SK-N-SH (cell line): ENCODE measurements at regions not wholly inside any gene's neighbourhood (a gene's known extent, or its start where the extent isn't known, plus 50 kb on each side); places are given as distances from the start of the nearest gene placed in this dataset.

ENCODE experiments used
- CTCF ChIA-PET: fragments of 300-600, 350-600 bp; formaldehyde crosslinking; extraction: SDS; loops from one replicate; lab custom pipeline; 2021; lab: Yijun Ruan, JAX
- POLR2A ChIA-PET: fragments of 350-600 bp; sonication (Branson Sonifier 250); formaldehyde crosslinking; extraction: SDS; loops from one replicate; lab custom pipeline; 2020; ENCODE audit warnings: antibody characterized with exemption, inconsistent platforms; lab: Yijun Ruan, JAX
- DNase-seq: peaks from one replicate; pipeline ENCODE4 v3.0.0; 2012
- H2AFZ ChIP-seq: fragments of 200-600 bp; sonication (generic); 2 replicates; pipeline ENCODE4 v1.8.1; 2016; ENCODE audit warnings: antibody characterized with exemption, mild to moderate bottlenecking, low read depth
- H3F3A ChIP-seq: fragments of 200-600 bp; sonication (generic); replicated peaks from 2 replicates; pipeline ENCODE3; 2016; ENCODE audit warnings: antibody characterized with exemption, mild to moderate bottlenecking; ENCODE audit not compliant: insufficient read depth
- H3K27ac ChIP-seq, 2 experiments: fragments of 200-500 bp in 1 of 2; fragments of 200-600 bp in 1 of 2; sonication (Bioruptor generic) in 1 of 2; sonication (generic), shearing (Covaris generic) in 1 of 2; 2 replicates each; pipeline versions ENCODE4 v1.5.1 to v1.6.1; 2014 to 2016; ENCODE audit warnings: low read depth in 2 of 2, inconsistent platforms in 1 of 2, low read length in 1 of 2, mild to moderate bottlenecking in 1 of 2, mixed read lengths in 1 of 2
- H3K27me3 ChIP-seq: fragments of 200-600 bp; sonication (generic), shearing (Covaris generic); 2 replicates; pipeline ENCODE4 v1.6.1; 2016; ENCODE audit warnings: mixed run types; ENCODE audit not compliant: insufficient read depth
- H3K36me3 ChIP-seq, 2 experiments: fragments of 200-500 bp in 1 of 2; fragments of 200-600 bp in 1 of 2; sonication (Bioruptor generic) in 1 of 2; sonication (generic) in 1 of 2; replicated peaks in 1 of 2; 2 replicates each; pipeline versions ENCODE3 to v1.5.1; 2014 to 2016; ENCODE audit warnings: low read length in 1 of 2, mild to moderate bottlenecking in 1 of 2; ENCODE audit not compliant: insufficient read depth in 2 of 2, control insufficient read depth in 1 of 2
- H3K4me1 ChIP-seq, 2 experiments: fragments of 200-500 bp in 1 of 2; fragments of 200-600 bp in 1 of 2; sonication (Bioruptor generic) in 1 of 2; sonication (generic), shearing (Covaris generic) in 1 of 2; 2 replicates each; pipeline versions ENCODE4 v1.5.1 to v1.6.1; 2014 to 2016; ENCODE audit warnings: low read depth in 1 of 2, low read length in 1 of 2, mixed run types in 1 of 2; ENCODE audit not compliant: insufficient read depth in 2 of 2, control insufficient read depth in 1 of 2
- H3K4me2 ChIP-seq: fragments of 200-600 bp; sonication (generic), shearing (Covaris generic); 2 replicates; pipeline ENCODE4 v1.6.1; 2017; ENCODE audit warnings: mixed run types
- H3K4me3 ChIP-seq, 2 experiments: fragments of 200-500 bp in 1 of 2; fragments of 200-600 bp in 1 of 2; sonication (Bioruptor generic) in 1 of 2; sonication (generic), shearing (Covaris generic) in 1 of 2; 2 replicates each; pipeline versions ENCODE4 v1.5.1 to v1.8.1; 2014 to 2016; ENCODE audit warnings: low read depth in 2 of 2, inconsistent platforms in 1 of 2, low read length in 1 of 2, mild to moderate bottlenecking in 1 of 2, mixed read lengths in 1 of 2, moderate library complexity in 1 of 2
- H3K79me2 ChIP-seq: fragments of 200-600 bp; sonication (generic); 2 replicates; pipeline ENCODE4 v1.8.1; 2017; ENCODE audit warnings: mild to moderate bottlenecking; ENCODE audit not compliant: insufficient read depth
- H3K9ac ChIP-seq: fragments of 200-600 bp; sonication (generic); 2 replicates; pipeline ENCODE4 v1.6.1; 2017; ENCODE audit warnings: mixed run types
- H3K9me2 ChIP-seq: fragments of 200-600 bp; sonication (generic); 2 replicates; pipeline ENCODE4 v1.6.1; 2017; ENCODE audit warnings: mixed run types
- H3K9me3 ChIP-seq: fragments of 200-600 bp; sonication (generic); 2 replicates; pipeline ENCODE4 v1.6.1; 2017; ENCODE audit warnings: mixed run types, mild to moderate bottlenecking, moderate library complexity
- H4K20me1 ChIP-seq: fragments of 200-600 bp; sonication (generic); 2 replicates; pipeline ENCODE4 v1.6.1; 2017; ENCODE audit warnings: mild to moderate bottlenecking, mixed run types; ENCODE audit not compliant: insufficient read depth
- CHD2 ChIP-seq: fragments of 150-350 bp; IDR thresholded peaks from 2 replicates; pipeline ENCODE4 v1.6.1; 2018; ENCODE audit warnings: low read length; ENCODE audit not compliant: partially characterized antibody
- EP300 ChIP-seq, 2 experiments: IDR thresholded peaks; 2 replicates each; pipeline versions ENCODE4 v1.4.0 to v1.6.1; 2012; ENCODE audit warnings: borderline replicate concordance in 1 of 2, low read depth in 1 of 2, low read length in 1 of 2
- FOSL2 ChIP-seq: IDR thresholded peaks from 2 replicates; pipeline ENCODE4 v1.4.0; 2012; ENCODE audit warnings: low read depth, mild to moderate bottlenecking, moderate library complexity, borderline replicate concordance
- FOXM1 ChIP-seq: IDR thresholded peaks from 2 replicates; pipeline ENCODE4 v1.4.0; 2012; ENCODE audit warnings: low read depth, mild to moderate bottlenecking
- GABPA ChIP-seq: IDR thresholded peaks from 2 replicates; pipeline ENCODE4 v1.4.0; 2012; ENCODE audit warnings: low read depth, mild to moderate bottlenecking
- MAX ChIP-seq: IDR thresholded peaks from 2 replicates; pipeline ENCODE4 v1.4.0; 2012; ENCODE audit warnings: low read depth
- MEF2A ChIP-seq: IDR thresholded peaks from 2 replicates; pipeline ENCODE4 v1.4.0; 2012; ENCODE audit warnings: low read depth, borderline replicate concordance
- NFIC ChIP-seq: IDR thresholded peaks from 2 replicates; pipeline ENCODE4 v1.4.0; 2012; ENCODE audit warnings: borderline replicate concordance
- NRF1 ChIP-seq: IDR thresholded peaks from 2 replicates; pipeline ENCODE4 v1.6.1; 2012; ENCODE audit warnings: low read depth, mild to moderate bottlenecking, low read length
- RAD21 ChIP-seq: IDR thresholded peaks from 2 replicates; pipeline ENCODE4 v1.6.1; 2012; ENCODE audit warnings: mild to moderate bottlenecking, low read length
- REST ChIP-seq: IDR thresholded peaks from 2 replicates; pipeline ENCODE4 v1.6.1; 2012; ENCODE audit warnings: mild to moderate bottlenecking, low read depth, low read length, moderate library complexity
- RXRA ChIP-seq: IDR thresholded peaks from 2 replicates; pipeline ENCODE4 v1.4.0; 2012; ENCODE audit warnings: low read depth, mild to moderate bottlenecking, borderline replicate concordance
- SIN3A ChIP-seq: IDR thresholded peaks from 2 replicates; pipeline ENCODE4 v1.6.1; 2012; ENCODE audit warnings: low read depth, mild to moderate bottlenecking, low read length, moderate library complexity, borderline replicate concordance
- SMC3 ChIP-seq: IDR thresholded peaks from 2 replicates; pipeline ENCODE4 v1.6.1; 2012; ENCODE audit warnings: low read depth, low read length, improper control_type of control experiment
- USF1 ChIP-seq: IDR thresholded peaks from 2 replicates; pipeline ENCODE4 v1.4.0; 2012; ENCODE audit warnings: low read depth, borderline replicate concordance
- USF2 ChIP-seq: fragments of 150-350 bp; IDR thresholded peaks from 2 replicates; pipeline ENCODE4 v1.6.1; 2017; ENCODE audit warnings: antibody characterized with exemption, low read length, low read depth, borderline replicate concordance
- YY1 ChIP-seq: IDR thresholded peaks from 2 replicates; pipeline ENCODE4 v1.4.0; 2012; ENCODE audit warnings: low read depth, mild to moderate bottlenecking
- ZBTB33 ChIP-seq: IDR thresholded peaks from 2 replicates; pipeline ENCODE4 v1.4.0; 2012; ENCODE audit warnings: low read depth, borderline replicate concordance
- WGBS: methylation state at CpG from one replicate; pipeline ENCODE4 v1.1.6; 2017; ENCODE audit warnings: low lambda C conversion rate; 5-methylcytosine and 5-hydroxymethylcytosine counted together

GRCh38 chr12:86407620-86408208, 151.5 kb upstream of the MGAT4C start:
- POLR2A ChIA-PET = no interaction called here
- H3K79me2 ChIP-seq = no peaks in the 10 kb centered on the region
- no peaks in the 10 kb centered on the region for H3K4me1 ChIP-seq
- CTCF ChIA-PET = no interaction called here
- peaks cover 4% of the 10 kb centered on the region; the same call in 1 of the 2 replicates for H3K9me2 ChIP-seq
- H3K9me3 ChIP-seq = no peaks in the 10 kb centered on the region
- no peak overlapping the region for H3K9ac ChIP-seq
- TF ChIP-seq RAD21 (no peak), FOSL2 (no peak), USF1 (no peak), NFIC (no peak), GABPA (no peak)
- H2AFZ ChIP-seq = no peak overlapping the region
- 56% methylated on average over 5 of the region's 5 CpGs for WGBS
- no peaks in the 10 kb centered on the region for H3F3A ChIP-seq
- no peak overlapping the region for H3K4me3 ChIP-seq
- no peak overlapping the region for H3K4me2 ChIP-seq
- DNase-seq = no peak
- no peak overlapping the region for H3K27ac ChIP-seq
- H3K27me3 ChIP-seq = no peaks in the 10 kb centered on the region
- no peaks in the 10 kb centered on the region for H4K20me1 ChIP-seq
- H3K36me3 ChIP-seq = no peaks in the 10 kb centered on the region

GRCh38 chr12:86389949-86390348, 133.8 kb upstream of the MGAT4C start:
- Histone ChIP-seq H3K9ac (no peak overlapping the region), H2AFZ (no peak overlapping the region), H3K4me3 (no peak overlapping the region), H3K27me3 (no peaks in the 10 kb centered on the region), H3K4me2 (no peak overlapping the region), H3K9me2 (no peaks in the 10 kb centered on the region; the same call in 1 of the 2 replicates), H4K20me1 (no peaks in the 10 kb centered on the region), H3K36me3 (no peaks in the 10 kb centered on the region), H3F3A (no peaks in the 10 kb centered on the region), H3K4me1 (no peaks in the 10 kb centered on the region), H3K27ac (no peak overlapping the region), H3K9me3 (no peaks in the 10 kb centered on the region), H3K79me2 (no peaks in the 10 kb centered on the region)
- no peak for DNase-seq
- ChIA-PET POLR2A (no interaction called here), CTCF (no interaction called here)
- 89% methylated on average over 2 of the region's 2 CpGs for WGBS
- TF ChIP-seq EP300 (IDR thresholded peaks at IDR 0.05; ENCODE audit: borderline replicate concordance in 1 of 2, low read depth in 1 of 2, low read length in 1 of 2) (no peak), MAX (no peak), USF2 (no peak), MEF2A (no peak), FOXM1 (no peak), NRF1 (no peak), SIN3A (no peak), RXRA (no peak), GABPA (no peak), RAD21 (no peak), ZBTB33 (no peak), REST (no peak), YY1 (no peak), SMC3 (no peak), FOSL2 (no peak), CHD2 (no peak)
